ENCODE measurements at regions not wholly inside any gene's neighbourhood (a gene's known extent, or its start where the extent isn't known, plus 50 kb on each side); places are given as distances from the start of the nearest gene placed in this dataset.

- TF ChIP-seq CTCF (conservative IDR thresholded peaks at IDR 0.05; ENCODE audit: low read length) (no peak), EZH2phosphoT487 (IDR thresholded peaks at IDR 0.05; ENCODE audit: borderline replicate concordance, low read depth, low read length) (no peak)
Observed at GRCh38 chr2:116810071-116810470, 1004.4 kb upstream of the DDX18 start.
